Esophagus muscularis mucosa (tissue), 4 donors: ENCODE measurements at regions not wholly inside any gene's neighbourhood (a gene's known extent, or its start where the extent isn't known, plus 50 kb on each side); places are given as distances from the start of the nearest gene placed in this dataset.

Experiments
- CTCF ChIP-seq, 3 experiments: fragments of 200-600 bp in 2 of 3; fragments of 450-650 bp in 1 of 3; sonication (generic) in 2 of 3; IDR thresholded peaks; one replicate each; pipeline ENCODE4 v1.5.1; 2017 to 2019; ENCODE audit warnings: antibody characterized with exemption in 3 of 3, mild to moderate bottlenecking in 2 of 3, moderate library complexity in 1 of 3
- EP300 ChIP-seq: sonication (generic); formaldehyde crosslinking; IDR thresholded peaks from one replicate; pipeline ENCODE4 v1.6.1; 2017; ENCODE audit warnings: antibody characterized with exemption
- POLR2A ChIP-seq: fragments of 450-650 bp; IDR thresholded peaks from one replicate; pipeline ENCODE4 v1.6.1; 2017; ENCODE audit warnings: antibody characterized with exemption, moderate library complexity, mild to moderate bottlenecking, low read depth

GRCh38 chr9:75695921-75696320, 194.6 kb upstream of the PCSK5 start:
- TF ChIP-seq EP300 (no peak), CTCF (IDR thresholded peaks at IDR 0.05) (no peak), POLR2A (no peak)
